ENCODE measurements at regions not wholly inside any gene's neighbourhood (a gene's known extent, or its start where the extent isn't known, plus 50 kb on each side); places are given as distances from the start of the nearest gene placed in this dataset.
"Not testable (repeated sequence)": the region's sequence is repeated elsewhere in the genome, so short reads cannot be mapped to it uniquely, and the experiment has no call there.

DNA sequence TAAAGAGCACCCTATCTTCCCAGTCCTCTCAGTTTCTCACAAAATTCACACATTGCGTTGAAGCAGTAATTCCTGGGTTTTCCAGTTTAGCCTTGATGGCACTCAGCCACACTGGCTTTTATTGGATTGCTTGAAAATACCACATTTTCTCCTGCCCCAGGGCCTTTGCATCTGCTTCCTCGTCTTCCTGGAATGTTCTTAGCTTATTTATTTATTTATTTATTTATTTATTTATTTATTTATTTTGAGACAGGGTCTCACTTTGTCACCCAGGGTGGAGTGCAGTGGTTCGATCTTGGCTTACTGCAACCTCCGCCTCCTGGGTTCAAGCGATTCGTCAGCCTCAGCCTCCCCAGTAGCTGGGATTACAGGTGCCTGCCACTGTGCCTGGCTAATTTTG, 680.0 kb upstream of the SALL1 start:
- peaks cover 0 to 11% (median 7%) of the 10 kb centered on the region in 6 donors for H3K9me3 Mint-ChIP-seq
- DNase-seq; H3K4me3 Mint-ChIP-seq; H3K4me1 Mint-ChIP-seq; H3K27me3 Mint-ChIP-seq (ENCODE audit: low read depth in 3 of 3); H3K27ac Mint-ChIP-seq; H3K36me3 Mint-ChIP-seq: not testable (repeated sequence)

DNA sequence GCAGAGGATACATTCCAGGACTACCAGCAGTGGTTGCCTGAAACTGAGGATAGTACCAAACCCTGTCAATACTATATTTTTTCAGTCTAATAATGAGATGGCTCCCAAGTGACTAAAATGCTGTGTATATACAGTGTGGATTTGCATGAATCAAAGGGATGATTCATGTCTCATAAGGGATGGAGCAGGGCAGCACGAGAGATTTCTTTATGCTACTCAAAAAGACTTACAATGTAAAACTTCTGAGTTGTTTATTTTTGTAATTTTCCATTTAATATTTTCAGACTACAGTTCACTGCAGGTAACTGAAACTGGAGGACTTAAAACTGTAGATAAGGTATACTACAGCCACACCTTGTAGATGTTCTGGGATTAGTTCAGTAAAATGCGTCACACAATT, 674.7 kb upstream of the SALL1 start:
- Mint-ChIP-seq H3K27me3 (ENCODE audit: low read depth in 3 of 3) (peaks cover 0 to 1% (median 0%) of the 10 kb centered on the region in 3 donors), H3K9me3 (peaks cover 0 to 9% (median 1%) of the 10 kb centered on the region in 6 donors), H3K4me3 (no peak overlapping the region), H3K36me3 (no peaks in the 10 kb centered on the region), H3K4me1 (no peaks in the 10 kb centered on the region), H3K27ac (no peak overlapping the region)
- no peak for DNase-seq

DNA sequence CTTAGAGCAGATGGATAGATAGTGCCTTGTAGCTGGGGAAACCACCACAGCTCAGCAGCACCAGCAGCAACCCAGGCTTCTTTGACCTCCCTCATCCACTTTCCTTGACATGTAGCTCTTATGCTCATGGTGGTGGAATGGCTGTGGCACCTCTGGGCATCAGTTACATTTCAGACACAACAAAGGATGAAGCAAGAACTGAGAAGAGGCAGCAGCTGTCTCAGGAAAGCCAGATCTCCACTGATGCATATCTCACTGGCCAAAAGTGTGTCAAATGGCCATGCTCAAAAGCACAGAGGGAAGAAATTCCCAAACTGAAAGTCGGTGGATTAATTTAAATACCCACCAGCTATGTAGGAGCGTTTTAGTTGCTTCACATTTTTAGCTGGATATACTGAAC, 671.4 kb upstream of the SALL1 start:
- Mint-ChIP-seq H3K27me3 (ENCODE audit: low read depth in 3 of 3) (no peaks in the 10 kb centered on the region), H3K4me3 (no peak overlapping the region), H3K9me3 (peaks cover 0 to 9% (median 6%) of the 10 kb centered on the region in 6 donors), H3K4me1 (no peaks in the 10 kb centered on the region), H3K27ac (no peak overlapping the region), H3K36me3 (no peaks in the 10 kb centered on the region)
- DNase-seq: no peak

DNA sequence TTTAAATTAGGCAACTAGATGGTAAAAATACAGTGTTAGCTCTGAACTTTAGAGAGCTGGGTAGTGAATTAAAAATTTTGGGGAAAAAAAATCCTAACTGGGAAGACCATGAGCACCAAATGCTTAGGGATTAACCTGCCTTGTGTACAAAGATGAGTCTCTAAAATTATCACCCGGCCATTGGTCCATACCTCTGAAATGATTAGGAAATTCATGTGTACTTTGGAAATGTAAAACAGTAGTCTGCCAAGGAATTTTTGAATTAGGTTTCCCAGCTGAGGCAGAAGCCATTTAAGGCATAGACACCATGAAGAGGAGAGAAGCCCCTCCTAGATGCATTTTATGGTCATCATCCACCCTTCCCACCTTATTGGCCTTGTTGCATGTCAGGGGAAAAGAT, 670.5 kb upstream of the SALL1 start:
- Mint-ChIP-seq H3K27ac (no peak overlapping the region), H3K36me3 (no peaks in the 10 kb centered on the region), H3K27me3 (ENCODE audit: low read depth in 3 of 3) (no peaks in the 10 kb centered on the region), H3K4me3 (no peak overlapping the region), H3K9me3 (peaks cover 0 to 9% (median 6%) of the 10 kb centered on the region in 6 donors), H3K4me1 (no peaks in the 10 kb centered on the region)
- no peak for DNase-seq

DNA sequence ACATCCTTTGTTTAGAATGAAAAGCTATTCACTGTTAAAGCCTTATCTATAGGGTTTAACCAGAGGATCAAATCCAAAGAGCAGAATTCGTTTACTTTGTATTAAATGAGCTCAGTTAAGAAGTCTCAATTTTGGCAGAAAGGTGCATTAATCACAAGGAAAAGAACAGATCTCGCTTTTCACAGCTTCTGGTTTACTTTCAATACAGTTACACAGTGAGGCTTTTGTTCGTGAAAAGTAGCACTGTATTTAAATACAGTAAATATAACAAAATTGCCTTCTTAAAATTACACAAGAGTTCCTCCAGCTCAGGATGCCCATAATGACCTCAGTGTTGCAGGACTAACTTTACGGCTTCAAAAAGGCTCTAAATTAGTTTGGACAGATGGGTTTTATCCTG, 669.1 kb upstream of the SALL1 start:
- Mint-ChIP-seq H3K36me3 (no peaks in the 10 kb centered on the region), H3K27me3 (ENCODE audit: low read depth in 3 of 3) (no peaks in the 10 kb centered on the region), H3K4me3 (no peak overlapping the region), H3K4me1 (no peaks in the 10 kb centered on the region), H3K27ac (no peak overlapping the region), H3K9me3 (peaks cover 0 to 9% (median 6%) of the 10 kb centered on the region in 6 donors)
- DNase-seq: no peak

DNA sequence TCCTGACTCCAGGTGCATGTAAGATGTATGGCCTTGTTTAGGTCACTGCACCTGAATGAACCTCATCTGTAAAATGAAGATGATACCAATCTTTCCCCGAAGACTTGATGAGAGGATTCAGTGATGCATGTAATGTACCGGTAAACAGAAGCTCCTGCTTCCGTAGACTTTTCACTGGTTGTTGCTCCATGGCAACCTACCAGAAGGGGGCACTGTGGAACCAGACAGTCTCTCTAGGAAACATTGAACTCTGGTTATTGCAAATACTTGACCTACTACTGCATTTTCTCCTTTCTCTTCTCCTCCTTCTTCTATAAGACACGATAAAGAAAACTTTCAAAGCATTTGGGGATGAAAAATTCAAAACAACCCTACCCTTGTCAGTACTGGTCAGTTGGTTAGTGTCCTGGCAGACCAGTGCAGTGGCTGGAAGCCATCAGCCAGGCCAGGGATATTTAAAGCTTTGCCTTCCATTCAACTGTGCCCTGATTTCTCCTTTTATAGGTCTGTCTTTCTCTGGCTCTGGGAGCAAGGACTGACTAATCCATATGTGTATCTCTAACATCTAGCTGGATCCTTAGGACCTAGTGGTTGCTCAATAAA, 667.4 kb upstream of the SALL1 start:
- H3K36me3 Mint-ChIP-seq: no peaks in the 10 kb centered on the region
- no peak for DNase-seq
- H3K4me3 Mint-ChIP-seq: no peak overlapping the region
- H3K9me3 Mint-ChIP-seq: peaks cover 0 to 11% (median 8%) of the 10 kb centered on the region in 6 donors
- H3K27me3 Mint-ChIP-seq (ENCODE audit: low read depth in 3 of 3): no peaks in the 10 kb centered on the region
- no peak overlapping the region for H3K27ac Mint-ChIP-seq
- no peaks in the 10 kb centered on the region for H3K4me1 Mint-ChIP-seq

DNA sequence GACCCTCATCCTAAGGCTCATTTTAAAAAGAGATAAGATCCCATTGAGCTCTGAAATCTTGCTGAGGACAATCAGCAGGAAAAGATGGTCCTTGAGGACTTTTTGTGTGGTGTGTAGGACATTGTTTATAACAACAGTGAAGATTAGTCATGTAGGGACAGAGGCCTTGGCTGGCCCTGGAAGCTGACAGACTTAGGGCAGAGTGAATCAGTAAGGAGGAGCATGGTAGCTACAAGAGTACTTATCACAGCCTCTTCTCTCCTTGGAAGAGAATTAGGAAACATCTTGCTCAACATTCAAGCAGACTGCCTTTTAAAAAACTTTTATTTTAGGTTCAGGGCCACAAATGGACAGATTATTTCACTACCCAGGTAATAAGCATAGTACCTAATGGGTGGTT, 665.9 kb upstream of the SALL1 start:
- Mint-ChIP-seq H3K4me3 (no peak overlapping the region), H3K27me3 (ENCODE audit: low read depth in 3 of 3) (no peaks in the 10 kb centered on the region), H3K4me1 (no peaks in the 10 kb centered on the region), H3K9me3 (peaks cover 0 to 12% (median 5%) of the 10 kb centered on the region in 6 donors), H3K27ac (no peak overlapping the region), H3K36me3 (no peaks in the 10 kb centered on the region)
- no peak for DNase-seq

DNA sequence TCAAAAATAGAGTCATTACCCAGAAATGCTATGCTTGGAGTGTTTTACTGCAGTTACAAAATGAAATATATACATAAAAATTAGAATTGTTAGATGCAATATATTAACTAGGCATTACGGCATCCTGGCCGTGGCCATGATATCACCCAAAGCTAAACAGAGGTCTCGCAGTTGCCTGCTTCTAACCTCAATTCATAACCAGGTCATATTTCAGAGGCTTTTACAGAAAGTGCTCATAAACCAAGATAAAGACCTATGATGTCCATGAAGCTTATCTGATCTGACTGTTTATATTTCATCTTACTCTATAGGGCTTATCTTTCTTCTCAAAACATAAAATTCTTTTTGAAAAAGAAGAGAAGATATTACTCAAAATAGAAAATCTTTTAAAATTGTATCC, 664.5 kb upstream of the SALL1 start:
- Mint-ChIP-seq H3K36me3 (no peaks in the 10 kb centered on the region), H3K27me3 (ENCODE audit: low read depth in 3 of 3) (no peaks in the 10 kb centered on the region), H3K9me3 (peaks cover 0 to 12% (median 6%) of the 10 kb centered on the region in 6 donors), H3K4me1 (no peaks in the 10 kb centered on the region), H3K4me3 (no peak overlapping the region), H3K27ac (no peak overlapping the region)
- no peak for DNase-seq

DNA sequence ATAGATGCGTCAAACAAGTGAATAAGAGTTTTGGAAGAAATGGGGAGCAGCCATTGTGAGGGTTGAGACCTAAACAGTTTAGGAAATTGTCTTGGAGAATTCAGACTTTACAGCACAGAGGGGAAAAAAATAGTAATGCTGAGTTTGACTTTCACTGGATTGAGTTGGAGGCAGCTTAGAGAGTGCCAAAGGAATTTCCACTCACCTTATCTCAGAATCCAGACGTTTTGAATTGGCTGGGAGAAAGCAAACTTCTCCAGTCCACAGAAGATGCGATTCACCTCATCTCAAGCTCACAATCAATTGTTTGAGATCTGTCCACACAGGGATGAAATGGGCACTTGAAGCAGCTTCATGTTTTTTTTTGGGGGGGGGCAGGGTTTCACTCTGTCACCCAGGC, 663.5 kb upstream of the SALL1 start:
- Mint-ChIP-seq H3K9me3 (peaks cover 0 to 11% (median 5%) of the 10 kb centered on the region in 6 donors), H3K27ac (no peak overlapping the region), H3K4me1 (no peaks in the 10 kb centered on the region), H3K4me3 (no peak overlapping the region), H3K36me3 (no peaks in the 10 kb centered on the region), H3K27me3 (ENCODE audit: low read depth in 3 of 3) (no peaks in the 10 kb centered on the region)
- DNase-seq: no peak

DNA sequence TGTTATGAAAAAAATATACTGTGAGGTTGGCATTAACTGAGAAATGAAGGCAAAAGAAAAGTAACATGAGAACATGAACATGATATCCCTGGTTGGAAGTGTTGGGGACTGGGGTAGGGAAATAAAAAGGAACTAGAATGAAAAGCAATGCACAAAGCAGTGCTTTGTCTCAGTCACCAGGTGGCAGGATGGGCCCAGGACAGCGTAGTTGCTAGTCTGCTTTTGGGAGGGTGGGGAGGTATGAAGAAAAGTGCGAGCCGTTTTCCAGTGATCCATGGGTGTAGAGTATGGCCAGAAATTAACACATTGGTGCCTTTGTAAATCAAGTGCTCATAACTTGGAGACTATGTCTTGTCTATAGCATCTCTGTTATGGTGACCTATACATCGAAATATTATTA, 662.5 kb upstream of the SALL1 start:
- no peak overlapping the region for H3K27ac Mint-ChIP-seq
- H3K9me3 Mint-ChIP-seq: peaks cover 0 to 11% (median 7%) of the 10 kb centered on the region in 6 donors
- no peaks in the 10 kb centered on the region for H3K36me3 Mint-ChIP-seq
- no peak overlapping the region for H3K4me3 Mint-ChIP-seq
- H3K27me3 Mint-ChIP-seq (ENCODE audit: low read depth in 3 of 3): no peaks in the 10 kb centered on the region
- no peak for DNase-seq
- H3K4me1 Mint-ChIP-seq: no peaks in the 10 kb centered on the region

DNA sequence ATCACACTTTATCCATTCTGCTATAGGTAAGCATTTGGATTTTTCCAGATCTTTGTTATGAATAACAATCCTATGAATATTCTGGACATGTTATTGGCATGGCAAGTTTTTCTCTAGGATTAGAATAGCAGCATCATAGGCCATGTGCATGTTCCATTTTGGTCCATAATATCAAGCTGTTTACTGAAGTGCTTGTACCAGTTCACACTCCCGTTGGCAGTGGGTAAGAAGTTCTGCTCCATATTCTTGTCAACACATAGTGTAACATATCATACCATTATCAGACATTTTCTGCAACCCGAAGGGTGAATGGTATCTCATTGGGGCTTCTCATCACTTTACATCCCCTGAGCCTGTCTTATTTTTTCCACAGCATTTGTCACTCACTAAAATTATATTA, 661.9 kb upstream of the SALL1 start:
- H3K27me3 Mint-ChIP-seq (ENCODE audit: low read depth in 3 of 3): no peaks in the 10 kb centered on the region
- H3K36me3 Mint-ChIP-seq: no peaks in the 10 kb centered on the region
- no peak for DNase-seq
- no peak overlapping the region for H3K4me3 Mint-ChIP-seq
- H3K27ac Mint-ChIP-seq: no peak overlapping the region
- H3K9me3 Mint-ChIP-seq: peaks cover 0 to 12% (median 5%) of the 10 kb centered on the region in 6 donors
- no peaks in the 10 kb centered on the region for H3K4me1 Mint-ChIP-seq

DNA sequence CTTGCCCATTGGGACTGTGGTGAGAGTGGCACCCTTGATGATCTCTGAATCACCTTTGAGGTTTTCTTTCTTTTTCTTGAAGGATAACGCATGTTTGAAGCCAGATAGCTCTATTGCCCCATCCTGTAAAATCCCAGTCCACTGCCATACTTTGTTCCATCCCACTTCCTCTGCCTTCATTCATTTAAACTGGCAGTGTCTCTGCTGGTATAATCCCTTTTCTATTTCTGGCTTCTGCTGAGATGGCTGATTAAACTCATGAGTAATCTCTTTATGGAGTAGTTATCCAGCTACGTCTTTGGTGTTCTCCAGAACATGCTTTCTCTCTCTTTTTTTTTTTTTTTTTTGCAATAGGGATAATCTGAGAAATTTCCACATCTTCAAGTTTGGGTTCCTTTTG, 656.5 kb upstream of the SALL1 start:
- Mint-ChIP-seq H3K36me3 (no peaks in the 10 kb centered on the region), H3K27me3 (ENCODE audit: low read depth in 3 of 3) (peaks cover 0 to 1% (median 0%) of the 10 kb centered on the region in 3 donors), H3K9me3 (peaks cover 0 to 18% (median 4%) of the 10 kb centered on the region in 6 donors), H3K4me1 (no peaks in the 10 kb centered on the region), H3K27ac (no peak overlapping the region), H3K4me3 (no peak overlapping the region)
- DNase-seq: no peak

DNA sequence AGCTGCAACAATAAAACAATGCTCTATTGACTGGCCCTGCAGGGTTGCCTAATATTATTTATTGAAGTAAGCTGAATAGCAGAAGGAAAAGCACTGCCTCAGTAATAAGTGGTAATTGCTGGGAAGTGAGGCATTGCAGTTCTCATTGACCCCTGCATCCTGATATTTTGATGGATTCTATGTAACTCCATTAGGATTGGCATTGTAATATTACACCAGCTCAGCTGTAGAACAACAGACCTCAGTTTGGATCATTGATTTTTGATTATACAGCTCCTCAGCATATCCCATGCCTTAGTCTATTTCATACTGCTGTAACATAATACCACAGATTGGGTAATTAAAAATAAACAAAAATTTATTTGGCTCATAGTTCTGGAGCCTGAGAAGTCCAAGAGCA, 650.6 kb upstream of the SALL1 start:
- H3K4me3 Mint-ChIP-seq: no peak overlapping the region
- peaks cover 0 to 15% (median 7%) of the 10 kb centered on the region in 6 donors for H3K9me3 Mint-ChIP-seq
- H3K36me3 Mint-ChIP-seq: no peaks in the 10 kb centered on the region
- H3K27me3 Mint-ChIP-seq (ENCODE audit: low read depth in 3 of 3): no peaks in the 10 kb centered on the region
- no peak overlapping the region for H3K27ac Mint-ChIP-seq
- no peak for DNase-seq
- no peaks in the 10 kb centered on the region for H3K4me1 Mint-ChIP-seq

DNA sequence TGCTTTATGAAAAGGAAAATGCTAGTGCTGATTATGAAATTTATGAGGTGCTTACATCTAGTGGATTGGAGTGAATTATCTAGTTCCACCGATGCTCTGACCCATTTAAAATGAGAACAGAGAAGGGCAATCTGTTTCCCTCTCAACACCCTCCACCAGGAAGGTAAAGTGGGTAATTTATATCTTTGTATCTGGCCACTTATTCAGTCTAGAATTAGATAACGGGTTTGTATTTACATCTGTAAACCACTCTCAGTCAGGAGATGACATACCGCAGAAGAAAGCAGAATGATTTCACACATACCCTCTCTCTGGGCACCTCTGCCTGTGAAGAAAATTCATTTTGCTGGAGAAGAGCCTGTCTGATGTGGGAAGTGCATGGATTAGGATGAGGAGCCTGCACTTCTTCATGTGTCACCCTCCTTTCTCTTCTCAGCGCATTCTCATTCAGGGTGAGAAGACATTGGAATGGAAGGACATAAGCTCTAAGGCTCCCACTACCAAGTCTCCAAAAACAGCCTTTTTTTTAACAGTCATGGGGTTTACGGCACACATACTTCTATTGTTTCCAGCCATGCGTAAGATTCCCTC, 646.7 kb upstream of the SALL1 start:
- no peaks in the 10 kb centered on the region for H3K36me3 Mint-ChIP-seq

DNA sequence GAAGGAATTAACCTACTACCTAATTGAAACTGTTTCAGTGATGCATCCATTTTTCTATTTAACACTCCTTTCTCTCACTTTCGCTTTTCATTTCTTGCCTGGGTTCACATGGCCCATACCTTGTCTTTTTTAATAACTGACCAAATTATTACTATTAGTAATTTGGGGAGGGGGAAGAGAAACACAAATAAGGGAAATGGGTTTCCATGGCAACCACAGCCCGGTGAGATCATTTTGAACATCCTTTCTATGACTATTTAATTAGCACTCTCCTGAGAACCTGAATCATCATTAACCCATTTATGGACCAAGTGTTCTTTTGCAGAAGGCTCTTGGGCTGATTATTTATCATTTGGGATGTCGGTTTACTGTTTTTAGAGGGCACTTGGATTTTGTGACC, 628.2 kb upstream of the SALL1 start:
- no peak overlapping the region for H3K27ac Mint-ChIP-seq
- H3K4me3 Mint-ChIP-seq: no peak overlapping the region
- H3K9me3 Mint-ChIP-seq: peaks cover 2 to 13% (median 8%) of the 10 kb centered on the region in 6 donors
- peaks cover 0 to 4% (median 2%) of the 10 kb centered on the region in 3 donors for H3K27me3 Mint-ChIP-seq (ENCODE audit: low read depth in 3 of 3)
- H3K4me1 Mint-ChIP-seq: no peaks in the 10 kb centered on the region
- H3K36me3 Mint-ChIP-seq: peaks cover 0 to 4% (median 0%) of the 10 kb centered on the region in 3 donors
- no peak for DNase-seq

More for the DNA sequence above, 646.7 kb upstream of the SALL1 start:
- peaks cover 0 to 19% (median 7%) of the 10 kb centered on the region in 6 donors for H3K9me3 Mint-ChIP-seq
- H3K27ac Mint-ChIP-seq: no peak overlapping the region
- no peaks in the 10 kb centered on the region for H3K4me1 Mint-ChIP-seq
- no peaks in the 10 kb centered on the region for H3K27me3 Mint-ChIP-seq (ENCODE audit: low read depth in 3 of 3)
- H3K4me3 Mint-ChIP-seq: no peak overlapping the region
- DNase-seq: no peak

Data from immature natural killer cell (primary cell).